Fibroblast of skin of scalp (primary cell): ENCODE measurements at regions not wholly inside any gene's neighbourhood (a gene's known extent, or its start where the extent isn't known, plus 50 kb on each side); places are given as distances from the start of the nearest gene placed in this dataset.
"Not testable (repeated sequence)": the region's sequence is repeated elsewhere in the genome, so short reads cannot be mapped to it uniquely, and the experiment has no call there.

Source experiments
- DNase-seq: peaks from one replicate; pipeline ENCODE4 v3.0.0-alpha.2; 2013

DNA sequence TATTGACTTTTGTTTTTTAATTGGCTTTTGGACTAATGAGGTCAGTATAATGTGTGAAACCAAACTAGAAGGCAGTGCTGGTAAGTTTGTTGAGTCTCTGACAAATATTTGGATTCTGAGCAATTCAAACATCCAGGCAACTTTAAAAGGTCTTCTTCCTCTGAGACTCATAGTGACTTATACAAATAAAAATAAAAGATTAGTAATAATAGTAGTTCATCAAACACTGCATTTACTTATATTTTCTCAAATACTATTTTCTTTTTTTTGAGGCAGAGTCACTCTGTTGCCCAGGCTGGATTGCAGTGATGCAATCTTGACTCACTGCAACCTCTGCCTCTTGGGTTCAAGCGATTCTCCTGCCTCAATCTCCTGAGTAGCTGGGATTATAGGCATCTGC is 337.9 kb downstream of the DAD1 start:
- no peak for DNase-seq

DNA sequence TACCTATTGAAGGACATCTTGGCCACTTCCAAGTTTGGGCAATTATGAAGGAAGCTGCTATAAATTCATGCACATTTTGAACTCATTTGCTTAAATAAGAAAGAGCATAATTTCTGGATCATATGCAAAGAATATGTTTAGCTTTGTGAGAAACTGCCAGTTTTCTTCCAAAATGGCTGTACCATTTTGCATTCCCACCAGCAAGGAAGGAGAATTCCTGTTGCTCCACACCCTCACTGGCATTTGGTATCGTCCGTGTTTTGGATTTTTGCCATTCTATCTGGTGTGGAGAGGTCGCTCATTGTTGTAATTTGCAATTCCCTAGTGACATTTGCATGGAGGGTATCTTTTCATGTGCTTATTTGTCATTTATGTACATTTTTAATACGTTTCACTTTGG is 339.3 kb downstream of the DAD1 start:
- DNase-seq = no peak

DNA sequence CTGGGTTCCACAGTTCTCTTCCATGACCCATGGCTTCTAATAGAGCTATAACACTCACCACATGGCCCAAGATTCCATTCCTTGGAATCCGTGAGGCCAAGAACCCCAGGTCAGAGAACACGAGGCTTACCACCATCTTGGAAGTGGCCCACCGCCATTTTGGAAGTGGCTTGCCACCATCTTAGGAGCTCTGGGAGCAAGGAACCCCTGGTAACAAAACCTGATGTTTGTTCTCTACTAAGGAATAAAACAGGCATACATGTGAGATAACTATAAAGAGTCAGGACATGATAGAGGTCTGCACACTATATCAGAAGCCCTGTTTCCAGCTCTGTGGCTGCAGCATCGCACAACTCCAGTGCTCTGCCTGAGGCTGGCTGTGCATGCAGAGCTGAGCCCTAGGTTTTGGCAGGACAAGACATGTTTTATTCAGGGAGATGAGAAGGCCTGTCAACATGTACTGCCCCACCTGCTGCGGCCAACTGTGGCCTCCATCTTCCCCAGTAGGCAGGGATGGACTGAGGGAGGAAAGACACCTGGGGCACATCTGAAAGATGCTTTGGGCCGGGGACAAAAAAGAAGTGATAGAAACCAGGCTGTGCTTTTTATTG is 344.9 kb downstream of the DAD1 start:
- DNase-seq = no peak

DNA sequence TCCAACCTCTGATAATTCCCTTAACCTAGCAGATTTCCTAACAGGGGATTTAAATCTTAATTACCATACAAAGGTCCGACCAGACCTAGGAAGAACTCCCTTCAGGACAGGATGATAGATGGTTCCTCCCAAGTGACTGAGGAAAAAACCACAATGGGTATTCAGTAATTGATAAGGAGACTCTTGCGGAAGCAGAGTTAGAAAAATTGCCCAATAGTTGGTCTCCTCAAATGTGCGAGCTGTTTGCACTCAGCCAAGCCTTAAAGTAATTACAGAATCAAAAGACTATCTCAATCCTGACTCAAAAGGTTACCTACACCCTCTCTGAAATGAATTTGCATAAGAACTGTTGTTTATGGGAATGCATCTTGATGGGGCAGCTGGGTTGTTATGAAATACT is 350.7 kb downstream of the DAD1 start:
- DNase-seq = not testable (repeated sequence)

DNA sequence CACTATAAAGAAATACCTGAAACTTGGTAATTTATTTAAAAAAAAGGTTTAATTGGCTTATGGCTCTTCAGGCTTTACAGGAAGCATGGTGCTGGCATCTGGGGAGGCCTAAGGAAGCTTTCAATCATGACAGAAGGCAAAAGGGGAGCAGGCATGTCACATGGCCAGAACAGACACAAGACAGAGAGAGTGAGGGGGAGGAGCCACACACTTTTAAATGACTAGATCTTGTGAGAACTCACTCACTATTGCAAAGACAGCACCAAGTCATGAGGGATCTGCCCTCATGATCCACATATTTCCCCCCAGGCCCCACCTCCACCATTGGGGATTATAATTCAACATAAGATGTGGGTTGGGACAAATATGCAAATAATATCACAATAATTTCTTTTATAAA is 355.6 kb downstream of the DAD1 start:
- DNase-seq = no peak

DNA sequence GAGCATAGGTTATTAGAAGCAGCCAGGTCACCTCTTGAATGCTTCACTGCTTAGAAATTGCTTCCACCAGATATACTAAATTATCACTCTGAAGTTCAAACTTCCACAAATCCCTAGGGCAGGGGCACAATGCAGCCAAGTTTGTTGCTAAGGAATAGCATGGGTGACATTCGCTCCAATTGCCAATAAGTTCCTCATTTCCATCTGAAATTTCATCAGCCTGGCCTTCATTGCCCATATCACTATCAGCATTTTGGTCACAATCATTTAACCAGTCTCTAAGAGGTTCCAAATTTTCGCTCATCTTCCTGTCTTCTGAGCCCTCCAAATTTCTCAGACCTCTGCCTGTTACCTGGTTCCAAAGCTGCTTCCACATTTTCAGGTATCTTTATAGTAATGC is 356.1 kb downstream of the DAD1 start:
- no peak for DNase-seq

DNA sequence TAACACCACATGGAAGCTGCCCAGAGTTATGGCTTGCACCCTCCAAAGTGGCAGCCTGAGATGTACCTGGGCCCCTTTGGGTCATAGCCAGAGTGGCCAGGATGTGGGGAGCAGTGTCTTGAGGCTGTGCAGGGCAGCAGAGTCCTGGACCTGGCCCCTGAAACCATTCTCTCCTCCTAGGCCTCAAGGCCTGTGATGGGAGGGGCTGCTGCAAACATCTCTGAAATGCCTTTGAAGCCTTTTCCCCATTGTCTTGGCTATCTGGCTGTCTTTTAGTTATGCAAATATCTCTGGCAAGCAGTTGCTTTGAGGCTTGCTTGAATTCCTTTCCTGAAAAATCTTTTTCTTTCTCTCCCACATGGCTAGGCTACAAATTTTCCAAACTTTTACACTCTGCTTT is 356.5 kb downstream of the DAD1 start:
- DNase-seq = no peak

DNA sequence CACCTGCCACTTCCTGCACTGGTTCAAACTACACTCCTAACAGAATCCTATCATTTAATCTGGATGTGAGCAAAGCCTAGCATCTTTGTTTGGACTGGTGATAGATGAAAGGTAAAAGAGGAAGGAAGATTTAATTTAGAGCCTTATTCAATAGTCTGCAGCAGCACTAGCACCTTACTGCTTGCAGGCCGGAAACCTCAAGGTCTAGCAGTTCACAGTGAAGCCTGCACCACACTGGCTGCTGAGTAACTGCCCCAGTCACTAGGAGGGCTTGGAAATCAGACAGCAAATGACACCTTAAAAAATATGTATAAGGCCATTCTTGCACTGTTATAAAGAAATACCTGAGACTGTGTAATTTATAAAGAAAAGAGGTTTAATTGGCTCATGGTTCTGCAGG is 358.0 kb downstream of the DAD1 start:
- DNase-seq = no peak

DNA sequence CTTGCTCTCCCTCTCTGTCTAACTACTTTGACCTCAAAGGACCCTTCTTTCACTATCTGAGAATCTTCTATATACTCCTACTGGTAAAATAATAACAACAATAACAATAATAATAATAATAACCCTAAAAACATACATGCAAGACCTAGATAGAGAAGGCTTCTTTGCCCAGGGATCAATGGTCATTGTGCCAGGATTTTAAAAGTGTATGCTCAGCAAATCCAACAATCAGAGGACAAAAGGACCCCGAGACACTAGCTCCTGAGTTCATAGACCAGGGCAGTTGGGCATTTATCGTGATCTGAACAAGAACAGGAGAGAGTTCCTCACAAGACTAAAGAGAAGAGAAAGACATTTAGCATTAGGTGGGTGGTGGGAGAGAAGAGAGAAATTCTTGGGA is 358.5 kb downstream of the DAD1 start:
- DNase-seq = no peak

DNA sequence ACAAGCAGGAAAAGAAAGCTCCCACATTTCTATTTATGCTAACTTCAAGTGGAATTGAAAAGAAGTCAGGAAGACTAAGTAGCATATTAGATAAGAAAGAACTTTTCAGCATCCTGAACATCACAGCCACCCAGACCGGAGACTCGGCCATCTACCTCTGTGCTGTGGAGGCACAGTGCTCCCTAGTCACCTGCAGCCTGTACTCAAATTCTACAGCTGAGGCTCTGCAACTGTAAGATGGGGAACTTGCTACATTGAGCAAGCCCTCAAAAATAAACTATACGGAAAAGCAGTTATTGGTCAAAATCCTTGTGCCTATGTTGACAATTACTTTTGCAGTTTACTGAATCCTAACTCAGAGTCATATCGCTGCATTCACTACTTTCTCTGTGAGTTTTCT is 361.9 kb downstream of the DAD1 start:
- DNase-seq = no peak

DNA sequence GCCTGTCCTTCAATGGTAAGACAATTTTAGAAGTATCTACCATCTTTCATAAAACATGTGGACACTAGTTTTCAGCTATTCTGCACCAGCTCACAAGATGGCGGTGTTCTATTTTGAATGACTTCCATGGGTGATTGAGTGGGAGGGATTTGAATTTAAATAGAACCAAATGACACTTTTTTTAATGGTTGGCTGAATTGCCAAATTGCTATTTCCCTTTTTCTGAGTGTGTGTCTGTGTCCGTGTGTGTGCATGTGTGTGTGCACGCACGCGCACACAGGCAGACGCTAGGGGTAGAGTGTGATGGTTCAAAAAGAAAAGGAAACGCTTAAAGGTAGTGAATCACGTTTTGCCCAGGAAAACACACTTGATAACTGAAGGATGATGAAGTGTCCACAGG is 362.6 kb downstream of the DAD1 start:
- DNase-seq = peak; percentile 66

DNA sequence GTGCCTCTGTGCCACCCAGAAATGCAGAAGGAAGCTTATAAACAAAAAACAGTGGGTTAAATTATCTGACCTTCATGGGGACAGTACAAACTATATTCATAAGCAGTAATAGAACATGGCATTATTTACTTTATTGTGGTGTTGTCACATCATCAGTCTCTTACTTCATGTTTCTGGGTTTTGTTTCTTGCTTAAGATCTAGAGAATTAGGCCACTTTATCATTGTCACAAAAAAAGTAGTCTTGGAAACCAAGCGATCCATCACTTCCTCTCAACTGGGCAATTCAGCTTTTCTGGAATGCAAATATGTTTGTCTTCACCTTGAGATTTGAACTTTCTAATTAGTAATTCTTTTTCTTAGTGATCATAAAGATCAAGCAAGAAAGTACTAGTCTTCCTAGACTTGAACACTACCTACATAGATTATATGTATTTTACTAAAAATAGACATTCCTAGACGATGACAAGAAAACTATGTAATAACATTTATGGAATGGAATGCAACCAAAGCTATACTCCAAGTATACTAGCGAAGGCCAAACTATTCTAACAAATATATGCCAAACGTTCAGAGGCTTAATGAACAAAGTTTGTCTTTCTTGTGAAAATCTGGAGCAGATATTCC is 363.4 kb downstream of the DAD1 start:
- DNase-seq = peak; percentile 82

DNA sequence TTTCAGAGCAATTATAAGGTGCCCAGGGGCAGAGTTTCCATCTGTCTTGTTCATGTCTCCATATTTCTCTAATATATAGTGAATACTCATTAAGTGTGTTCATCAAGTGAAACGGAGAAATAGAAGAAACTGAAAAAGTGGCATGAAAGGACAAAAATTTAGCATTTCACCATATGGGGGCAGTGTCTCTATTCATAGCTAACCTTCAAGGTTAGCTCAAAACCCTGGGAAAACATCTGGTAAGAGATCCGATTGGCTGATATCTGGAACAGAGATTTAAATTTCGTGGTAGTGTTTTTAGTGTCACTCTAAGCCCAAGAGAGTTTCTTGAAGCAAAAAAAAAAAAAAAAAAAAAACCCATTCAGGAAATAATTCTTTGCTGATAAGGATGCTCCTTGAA is 367.5 kb downstream of the DAD1 start:
- DNase-seq = peak; percentile 51

DNA sequence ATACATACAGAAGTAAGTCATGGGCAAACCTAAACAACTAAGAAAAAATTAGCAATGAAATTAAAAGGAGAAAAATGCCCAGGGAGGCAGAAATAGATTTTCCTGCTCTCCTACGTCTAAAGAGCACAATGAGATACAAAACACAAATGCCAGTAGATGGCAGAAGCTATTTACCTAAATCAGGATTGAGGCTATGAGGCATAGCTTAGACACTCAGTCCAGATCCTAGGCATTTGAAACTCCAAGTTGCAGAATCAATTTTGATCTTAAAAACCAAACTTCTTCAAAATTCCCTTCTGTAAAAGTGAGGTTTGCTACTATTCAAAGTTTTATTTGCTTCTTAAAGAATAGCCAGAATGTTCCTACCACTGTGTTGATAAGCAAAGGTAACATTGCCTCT is 368.6 kb downstream of the DAD1 start:
- DNase-seq = peak; percentile 44

DNA sequence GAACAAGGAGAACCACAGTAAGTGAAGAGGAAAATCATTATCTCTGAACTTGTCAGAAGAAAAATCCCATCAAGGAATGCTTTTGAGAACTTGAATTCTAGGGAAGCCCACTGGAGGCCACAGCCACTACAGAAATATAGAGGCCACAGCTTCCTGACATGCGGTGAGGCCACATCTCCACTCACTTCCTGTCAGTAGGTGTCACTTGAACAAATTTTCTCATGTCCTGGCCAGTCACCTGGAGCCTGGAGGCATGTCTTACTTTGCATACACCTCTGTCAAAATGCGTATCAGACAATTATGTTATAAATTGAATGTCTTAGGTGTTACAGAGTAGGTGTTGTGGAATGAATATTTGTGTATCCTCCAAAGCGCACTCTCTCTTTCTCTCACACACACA is 370.3 kb downstream of the DAD1 start:
- DNase-seq = no peak

DNA sequence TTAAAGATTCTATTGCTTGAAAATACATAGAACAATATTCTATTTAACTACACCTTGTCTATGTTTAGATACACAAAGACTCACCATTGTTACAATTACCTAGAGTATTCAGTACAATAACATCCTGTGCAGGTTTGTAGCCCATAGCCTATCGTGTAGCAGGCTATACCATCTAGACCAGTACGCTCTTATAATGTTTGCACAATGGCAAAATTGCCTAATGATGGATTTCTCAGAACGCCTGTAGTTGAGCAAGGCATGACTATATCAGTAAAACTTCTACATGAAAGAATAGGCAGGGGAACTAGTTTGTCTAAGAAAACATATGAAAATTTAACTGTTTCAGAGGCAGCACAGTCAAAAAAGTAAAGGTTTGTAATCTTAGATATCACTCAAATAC is 375.9 kb downstream of the DAD1 start:
- no peak for DNase-seq

DNA sequence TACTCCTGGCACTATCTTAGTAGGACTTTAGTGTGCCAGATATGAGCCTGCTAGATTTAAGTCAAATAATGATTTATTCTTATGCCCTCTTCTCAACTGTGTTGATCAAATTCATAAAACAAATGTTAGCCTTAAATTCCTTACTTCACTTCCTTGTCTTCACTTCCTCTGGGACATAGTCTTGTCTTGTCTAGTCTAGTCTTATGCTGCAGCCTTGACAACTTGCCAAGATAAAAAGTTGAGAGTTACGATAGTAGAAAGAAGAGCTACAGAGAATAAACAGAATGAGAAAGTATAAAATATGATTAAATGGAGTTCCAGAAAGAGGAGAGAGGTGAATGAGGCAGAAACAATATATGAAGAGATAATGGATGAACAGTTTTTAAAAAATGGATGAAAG is 378.1 kb downstream of the DAD1 start:
- no peak for DNase-seq

DNA sequence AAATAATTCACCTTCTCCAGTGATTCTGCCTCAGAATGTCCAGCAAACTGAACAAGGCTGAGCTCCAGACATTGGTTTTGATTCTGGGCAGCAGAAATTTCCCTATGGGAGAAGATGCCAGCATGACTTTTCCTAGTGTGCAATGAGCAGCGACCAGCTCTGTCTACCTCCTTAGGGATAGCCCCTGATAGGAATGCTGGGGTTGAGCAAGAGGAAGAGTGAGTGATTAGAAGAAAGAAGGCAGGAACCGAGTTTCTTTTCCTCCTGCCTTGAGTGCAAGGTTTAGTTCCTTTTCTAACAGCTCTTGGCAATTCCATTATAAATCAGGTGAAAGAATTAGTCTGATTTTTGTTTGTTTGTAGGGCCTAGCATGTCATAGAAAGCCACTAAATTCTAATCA is 379.0 kb downstream of the DAD1 start:
- no peak for DNase-seq

DNA sequence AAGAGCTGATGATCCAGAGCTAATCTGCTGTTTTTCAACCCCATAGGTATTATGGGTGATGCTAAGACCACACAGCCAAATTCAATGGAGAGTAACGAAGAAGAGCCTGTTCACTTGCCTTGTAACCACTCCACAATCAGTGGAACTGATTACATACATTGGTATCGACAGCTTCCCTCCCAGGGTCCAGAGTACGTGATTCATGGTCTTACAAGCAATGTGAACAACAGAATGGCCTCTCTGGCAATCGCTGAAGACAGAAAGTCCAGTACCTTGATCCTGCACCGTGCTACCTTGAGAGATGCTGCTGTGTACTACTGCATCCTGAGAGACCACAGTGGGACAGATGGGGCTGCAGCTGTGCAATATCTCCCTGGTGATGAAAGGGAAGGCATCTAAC is 386.0 kb downstream of the DAD1 start:
- no peak for DNase-seq

DNA sequence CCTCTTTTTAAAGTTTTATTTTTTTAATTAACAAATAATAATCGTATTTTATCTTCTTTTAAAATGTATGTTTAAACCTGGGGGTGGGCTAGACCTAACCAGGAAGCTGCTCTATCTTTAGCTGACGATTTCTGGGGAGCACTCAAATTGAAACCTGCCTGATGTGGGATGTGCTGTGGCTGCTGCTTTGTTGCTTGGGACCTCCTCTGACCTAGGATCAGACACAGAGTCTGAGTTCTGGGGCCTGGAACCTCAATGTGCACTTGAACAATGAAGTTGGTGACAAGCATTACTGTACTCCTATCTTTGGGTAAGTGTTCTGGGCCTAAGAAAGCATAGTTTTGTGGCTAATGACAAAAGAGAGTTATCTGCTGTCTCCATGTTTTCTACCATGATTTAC is 386.7 kb downstream of the DAD1 start:
- DNase-seq = no peak

DNA sequence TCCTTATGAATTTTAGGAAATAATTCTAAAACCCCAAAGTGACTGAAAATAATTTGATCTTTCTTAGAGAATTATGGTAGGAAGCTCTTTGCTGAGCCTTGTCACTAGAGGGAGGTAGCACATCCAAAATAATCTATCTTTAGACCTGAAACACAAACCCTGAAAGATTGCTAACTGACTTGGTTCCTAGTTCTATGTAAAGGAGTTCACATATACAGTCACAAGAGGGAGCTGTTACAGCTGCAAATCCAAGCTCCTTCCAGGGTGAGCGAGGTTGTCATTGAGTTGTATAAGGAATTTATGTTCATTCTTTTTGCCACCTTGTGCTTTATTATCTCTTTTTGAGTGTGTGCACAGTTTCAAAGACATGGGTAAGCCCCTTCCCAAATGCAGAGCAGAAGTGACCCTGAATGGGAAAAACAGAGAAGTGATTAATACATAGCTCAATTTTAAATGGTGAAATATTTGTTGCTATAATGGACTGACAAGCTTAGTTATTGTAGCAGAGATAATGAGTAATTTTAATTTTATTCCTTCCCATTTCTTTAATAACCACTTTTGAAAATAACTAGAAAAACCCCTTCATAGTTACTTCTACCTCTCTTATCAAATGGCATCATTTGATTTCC is 387.9 kb downstream of the DAD1 start:
- peak; percentile 70 for DNase-seq

DNA sequence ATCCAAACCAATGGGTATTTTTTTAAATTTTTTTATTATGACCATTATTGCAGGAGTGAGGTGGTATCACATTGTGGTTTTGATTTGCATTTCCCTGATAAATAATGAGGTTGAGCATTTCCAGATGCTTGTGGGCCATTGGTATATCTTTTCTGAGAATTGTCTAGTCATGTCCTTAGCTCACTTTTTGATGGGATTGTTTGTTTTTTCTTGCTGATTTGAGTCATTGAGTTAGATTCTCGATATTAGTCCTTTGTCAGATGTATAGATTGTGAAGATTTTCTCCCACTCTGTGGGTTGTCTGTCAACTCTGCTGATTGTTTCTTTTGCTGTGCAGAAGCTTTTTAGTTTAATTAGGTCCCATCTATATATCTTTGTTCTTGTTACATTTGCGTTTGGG is 388.9 kb downstream of the DAD1 start:
- not testable (repeated sequence) for DNase-seq

DNA sequence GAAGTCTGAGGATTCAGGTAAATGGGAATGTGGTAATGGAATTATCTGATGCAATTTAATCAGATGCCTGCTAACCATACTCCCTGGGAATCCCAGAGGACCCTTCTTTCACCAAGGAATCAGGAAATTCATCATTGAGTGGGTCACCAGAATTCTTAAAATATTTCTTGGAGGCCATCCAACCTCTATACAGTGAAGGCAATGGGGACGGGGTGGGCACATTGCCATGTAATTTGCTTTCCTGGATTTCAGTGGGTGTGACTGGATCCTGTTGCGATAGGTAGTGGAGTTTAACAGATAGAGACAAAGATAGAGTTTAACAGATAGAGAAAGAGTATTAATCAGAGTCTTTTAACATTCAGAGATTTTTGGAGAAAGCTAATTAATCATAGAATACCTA is 394.4 kb downstream of the DAD1 start:
- DNase-seq = peak; percentile 68

DNA sequence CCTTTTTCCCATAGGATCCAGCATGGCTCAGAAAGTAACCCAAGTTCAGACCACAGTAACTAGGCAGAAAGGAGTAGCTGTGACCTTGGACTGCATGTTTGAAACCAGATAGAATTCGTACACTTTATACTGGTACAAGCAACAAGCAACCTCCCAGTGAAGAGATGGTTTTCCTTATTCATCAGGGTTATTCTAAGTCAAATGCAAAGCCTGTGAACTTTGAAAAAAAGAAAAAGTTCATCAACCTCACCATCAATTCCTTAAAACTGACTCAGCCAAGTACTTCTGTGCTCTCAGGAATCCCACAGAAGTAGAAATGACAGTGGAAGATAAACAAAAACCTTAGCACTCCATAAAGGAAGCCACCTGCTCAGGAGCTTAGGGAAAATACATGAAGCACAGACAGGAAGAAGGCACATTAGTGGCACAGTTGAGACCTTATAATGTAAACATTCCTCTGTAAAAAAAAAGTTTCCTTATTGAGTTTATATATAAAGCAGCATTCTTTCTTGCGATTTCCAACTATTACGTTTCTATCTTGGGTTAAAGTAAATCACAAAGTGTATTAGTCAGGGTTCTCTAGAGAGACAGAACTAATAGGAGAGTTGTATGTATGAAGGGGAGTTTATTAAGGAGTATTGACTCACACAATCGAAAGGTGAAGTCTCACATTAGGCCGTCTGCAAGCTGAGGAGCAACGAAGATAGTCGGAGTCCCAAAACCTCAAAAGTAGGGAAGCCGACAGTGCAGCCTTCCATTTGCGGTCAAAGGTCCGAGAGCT is 398.4 kb downstream of the DAD1 start:
- peak; percentile 34 for DNase-seq
